Activated naive CD4-positive, alpha-beta T cell treated with anti-CD3 and anti-CD28 coated beads, Interleukin-2, amount 50 U/mL, for 24 hours (primary cell): ENCODE measurements at regions not wholly inside any gene's neighbourhood (a gene's known extent, or its start where the extent isn't known, plus 50 kb on each side); places are given as distances from the start of the nearest gene placed in this dataset.

ENCODE experiments used
- H3K27ac Mint-ChIP-seq: one replicate; pipeline ENCODE4 v1.8.0; 2021; ENCODE audit warnings: mild to moderate bottlenecking, mixed read lengths
- H3K27me3 Mint-ChIP-seq: one replicate; pipeline ENCODE4 v1.8.0; 2021; ENCODE audit warnings: mixed read lengths
- H3K36me3 Mint-ChIP-seq: one replicate; pipeline ENCODE4 v1.8.0; 2021; ENCODE audit warnings: mixed read lengths
- H3K4me1 Mint-ChIP-seq: one replicate; pipeline ENCODE4 v1.8.0; 2021; ENCODE audit warnings: mixed read lengths
- H3K4me3 Mint-ChIP-seq: one replicate; pipeline ENCODE4 v1.8.0; 2021; ENCODE audit warnings: mild to moderate bottlenecking, mixed read lengths
- H3K9me3 Mint-ChIP-seq: one replicate; pipeline ENCODE4 v1.8.0; 2021; ENCODE audit warnings: mixed read lengths

GRCh38 chr2:226211439-226211838 lies 588.2 kb downstream of the IRS1 start:
- H3K27ac Mint-ChIP-seq, result no peak overlapping the region
- H3K4me1 Mint-ChIP-seq, result peaks cover 4% of the 10 kb centered on the region
- no peak overlapping the region for H3K4me3 Mint-ChIP-seq
- no peaks in the 10 kb centered on the region for H3K36me3 Mint-ChIP-seq
- H3K9me3 Mint-ChIP-seq, result no peaks in the 10 kb centered on the region
- peaks cover 6% of the 10 kb centered on the region for H3K27me3 Mint-ChIP-seq

DNA sequence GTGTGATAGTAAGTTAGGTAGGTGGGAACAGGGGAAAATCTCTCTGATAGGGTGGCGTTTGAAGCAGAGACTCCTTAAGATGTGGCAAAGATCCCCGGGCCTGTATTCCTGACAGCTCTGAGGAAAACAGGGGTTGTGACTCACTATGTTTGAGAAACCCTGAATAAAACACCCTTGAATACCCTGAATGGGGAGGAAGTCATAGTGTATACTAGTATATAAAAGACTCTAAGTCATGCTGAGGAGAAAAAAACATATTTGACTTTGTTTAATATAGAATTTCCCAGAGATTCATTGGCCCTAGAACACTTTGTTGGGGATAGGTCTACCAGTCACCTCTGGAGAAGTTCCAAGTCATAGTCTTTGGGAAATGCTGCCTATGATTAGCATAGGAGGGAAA lies 590.9 kb downstream of the IRS1 start:
- Mint-ChIP-seq H3K9me3 (no peaks in the 10 kb centered on the region), H3K36me3 (no peaks in the 10 kb centered on the region), H3K27me3 (peaks cover 6% of the 10 kb centered on the region), H3K27ac (no peak overlapping the region), H3K4me3 (no peak overlapping the region), H3K4me1 (no peaks in the 10 kb centered on the region)

GRCh38 chr2:226207671-226208070 lies 591.9 kb downstream of the IRS1 start:
- Mint-ChIP-seq H3K27me3 (peaks cover 6% of the 10 kb centered on the region), H3K27ac (no peak overlapping the region), H3K9me3 (no peaks in the 10 kb centered on the region), H3K4me1 (no peaks in the 10 kb centered on the region), H3K36me3 (no peaks in the 10 kb centered on the region), H3K4me3 (no peak overlapping the region)

DNA sequence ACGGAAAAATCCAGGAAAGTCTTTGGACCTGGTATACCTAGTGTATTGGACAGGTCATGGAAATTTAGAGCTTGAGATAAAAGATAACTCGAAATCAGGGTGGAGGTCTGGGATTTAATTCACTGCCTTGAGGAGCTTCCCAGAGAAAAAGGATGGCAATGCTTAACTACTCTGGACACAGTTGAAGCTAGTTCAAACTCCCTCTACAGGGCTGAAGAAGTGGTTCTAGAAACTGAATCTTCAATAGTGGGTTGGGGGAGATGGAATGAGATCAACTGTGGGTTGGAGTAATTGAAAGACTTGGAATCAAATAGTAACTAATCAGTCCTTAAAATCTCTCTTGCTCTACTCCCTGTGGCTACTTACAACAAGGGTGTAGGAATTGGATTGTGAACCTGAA lies 600.1 kb downstream of the IRS1 start:
- Mint-ChIP-seq H3K4me1 (no peaks in the 10 kb centered on the region), H3K36me3 (no peaks in the 10 kb centered on the region), H3K27me3 (no peaks in the 10 kb centered on the region), H3K4me3 (no peak overlapping the region), H3K9me3 (no peaks in the 10 kb centered on the region), H3K27ac (no peak overlapping the region)

DNA sequence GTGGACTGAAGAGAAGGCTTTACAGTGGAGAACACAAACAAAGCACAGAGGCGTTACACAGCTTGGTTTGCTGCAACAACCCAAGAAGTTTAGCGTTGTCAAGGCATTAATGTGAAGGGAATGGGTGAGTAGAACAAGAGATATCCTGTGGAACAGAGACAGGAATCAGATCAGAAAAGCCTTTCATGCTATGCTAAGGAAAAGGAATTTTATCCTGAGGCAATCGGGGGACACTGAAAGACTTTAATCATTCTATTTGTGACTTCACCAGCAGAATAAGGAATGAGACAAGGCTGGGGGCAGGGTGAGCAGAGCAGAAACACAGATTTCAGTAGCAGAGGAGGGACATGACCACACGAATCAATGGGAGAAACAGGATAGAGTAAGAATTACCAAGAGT lies 600.7 kb downstream of the IRS1 start:
- Mint-ChIP-seq H3K9me3 (no peaks in the 10 kb centered on the region), H3K27ac (no peak overlapping the region), H3K27me3 (no peaks in the 10 kb centered on the region), H3K4me3 (no peak overlapping the region), H3K4me1 (no peaks in the 10 kb centered on the region), H3K36me3 (no peaks in the 10 kb centered on the region)

DNA sequence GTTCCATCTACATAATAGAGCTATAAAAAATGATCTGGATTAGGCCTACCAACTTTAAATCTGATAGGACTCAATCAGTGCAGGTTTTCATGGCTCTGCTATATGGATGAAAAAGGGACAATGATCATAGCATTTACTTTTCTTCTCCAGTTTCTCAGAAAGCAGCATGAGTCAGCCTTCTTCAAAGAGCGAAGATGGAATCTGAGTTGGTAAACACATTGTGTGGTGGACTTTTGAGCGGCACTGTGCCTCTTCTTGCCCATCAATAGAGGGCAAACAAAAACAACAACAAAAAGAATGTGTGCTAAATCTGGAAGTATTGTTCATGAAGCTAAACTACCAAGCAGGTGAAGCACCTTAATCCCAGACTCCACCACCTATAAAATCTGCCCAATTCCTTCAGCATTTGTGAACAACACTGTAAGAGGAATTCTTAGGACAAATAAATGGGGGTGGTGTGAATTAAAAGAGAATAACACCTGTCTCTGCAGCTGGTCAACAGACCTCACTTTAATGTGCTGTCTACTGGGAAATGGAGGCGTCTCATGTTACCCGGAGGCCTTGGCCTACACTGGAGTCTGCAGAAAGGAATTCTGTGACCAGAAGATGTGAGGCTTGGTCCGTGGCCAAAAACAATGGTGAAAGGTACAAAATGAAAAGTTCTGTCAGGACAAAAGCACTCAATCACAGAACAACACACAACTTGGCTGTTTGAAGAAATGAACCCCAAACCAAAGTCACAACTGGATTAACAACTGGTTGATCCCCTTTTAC lies 609.0 kb downstream of the IRS1 start:
- H3K4me3 Mint-ChIP-seq, result no peak overlapping the region
- no peaks in the 10 kb centered on the region for H3K4me1 Mint-ChIP-seq
- H3K36me3 Mint-ChIP-seq, result no peaks in the 10 kb centered on the region
- H3K27me3 Mint-ChIP-seq, result peaks cover 2% of the 10 kb centered on the region
- no peak overlapping the region for H3K27ac Mint-ChIP-seq
- H3K9me3 Mint-ChIP-seq, result no peaks in the 10 kb centered on the region

GRCh38 chr2:226189061-226189460 lies 610.6 kb downstream of the IRS1 start:
- no peaks in the 10 kb centered on the region for H3K36me3 Mint-ChIP-seq
- no peak overlapping the region for H3K4me3 Mint-ChIP-seq
- H3K9me3 Mint-ChIP-seq, result no peaks in the 10 kb centered on the region
- H3K27ac Mint-ChIP-seq, result no peak overlapping the region
- H3K27me3 Mint-ChIP-seq, result peaks cover 2% of the 10 kb centered on the region
- no peaks in the 10 kb centered on the region for H3K4me1 Mint-ChIP-seq

GRCh38 chr2:226187616-226188015 lies 612.0 kb downstream of the IRS1 start:
- no peaks in the 10 kb centered on the region for H3K36me3 Mint-ChIP-seq

GRCh38 chr2:226187156-226187555 lies 612.5 kb downstream of the IRS1 start:
- H3K27ac Mint-ChIP-seq, result no peak overlapping the region
- no peak overlapping the region for H3K4me3 Mint-ChIP-seq
- peaks cover 7% of the 10 kb centered on the region for H3K27me3 Mint-ChIP-seq
- H3K36me3 Mint-ChIP-seq, result no peaks in the 10 kb centered on the region
- no peaks in the 10 kb centered on the region for H3K9me3 Mint-ChIP-seq
- H3K4me1 Mint-ChIP-seq, result no peaks in the 10 kb centered on the region

More at GRCh38 chr2:226187616-226188015, 612.0 kb downstream of the IRS1 start:
- peaks cover 6% of the 10 kb centered on the region for H3K27me3 Mint-ChIP-seq
- H3K4me1 Mint-ChIP-seq, result no peaks in the 10 kb centered on the region
- no peak overlapping the region for H3K4me3 Mint-ChIP-seq
- H3K9me3 Mint-ChIP-seq, result no peaks in the 10 kb centered on the region
- no peak overlapping the region for H3K27ac Mint-ChIP-seq

- no peak overlapping the region for H3K27ac Mint-ChIP-seq
Observed at GRCh38 chr2:226185616-226186211, 613.9 kb downstream of the IRS1 start.

GRCh38 chr2:226184940-226185615 lies 614.5 kb downstream of the IRS1 start:
- Mint-ChIP-seq H3K4me1 (no peaks in the 10 kb centered on the region), H3K9me3 (no peaks in the 10 kb centered on the region), H3K36me3 (no peaks in the 10 kb centered on the region), H3K4me3 (no peak overlapping the region), H3K27ac (no peak overlapping the region), H3K27me3 (peaks cover 8% of the 10 kb centered on the region)

More at GRCh38 chr2:226185616-226186211, 613.9 kb downstream of the IRS1 start:
- Mint-ChIP-seq H3K4me1 (no peaks in the 10 kb centered on the region), H3K4me3 (no peak overlapping the region), H3K9me3 (no peaks in the 10 kb centered on the region), H3K36me3 (no peaks in the 10 kb centered on the region), H3K27me3 (peaks cover 8% of the 10 kb centered on the region)

DNA sequence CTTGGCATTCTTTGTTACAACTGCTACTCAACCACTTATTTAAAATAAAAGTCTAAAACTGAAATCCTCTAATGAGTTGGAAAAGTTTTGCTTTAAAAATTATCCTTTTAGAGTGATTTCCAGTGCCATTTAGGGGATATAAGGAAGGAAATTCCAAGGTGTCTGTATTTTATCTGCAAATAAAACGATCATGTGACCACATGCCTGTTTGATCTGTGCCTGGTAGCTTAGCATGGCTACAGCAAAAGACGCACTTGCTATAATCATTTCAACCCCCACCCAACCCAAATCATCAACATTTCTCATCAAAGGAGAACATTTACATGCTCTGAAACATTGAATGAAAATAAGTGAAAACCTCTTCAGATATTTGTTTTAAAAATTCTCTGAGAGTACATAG lies 615.1 kb downstream of the IRS1 start:
- Mint-ChIP-seq H3K27ac (no peak overlapping the region), H3K4me3 (no peak overlapping the region), H3K4me1 (no peaks in the 10 kb centered on the region), H3K9me3 (no peaks in the 10 kb centered on the region), H3K27me3 (peaks cover 8% of the 10 kb centered on the region), H3K36me3 (no peaks in the 10 kb centered on the region)

DNA sequence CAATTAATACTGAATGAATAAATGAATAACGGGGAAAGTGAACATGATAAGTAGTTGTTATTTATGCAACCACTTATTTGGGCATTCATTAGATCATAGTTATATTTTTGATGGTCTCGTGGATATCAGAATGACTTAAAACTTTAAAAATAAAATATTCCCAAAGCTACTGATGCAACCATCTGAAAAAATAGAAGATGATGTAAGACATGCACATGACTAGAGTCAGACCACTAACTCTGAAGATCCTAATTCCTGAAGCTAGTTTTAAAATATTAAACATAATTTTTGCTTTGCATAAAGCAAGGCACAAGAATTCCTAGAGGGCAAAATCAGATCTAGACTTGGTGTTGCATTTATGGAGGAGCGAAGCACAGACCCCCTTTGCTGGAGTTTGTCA lies 616.1 kb downstream of the IRS1 start:
- Mint-ChIP-seq H3K27me3 (peaks cover 12% of the 10 kb centered on the region), H3K4me1 (no peaks in the 10 kb centered on the region), H3K9me3 (peaks cover 7% of the 10 kb centered on the region), H3K27ac (no peak overlapping the region), H3K4me3 (no peak overlapping the region), H3K36me3 (no peaks in the 10 kb centered on the region)

GRCh38 chr2:226183033-226183432 lies 616.6 kb downstream of the IRS1 start:
- H3K36me3 Mint-ChIP-seq, result no peaks in the 10 kb centered on the region
- H3K4me1 Mint-ChIP-seq, result no peaks in the 10 kb centered on the region
- peaks cover 13% of the 10 kb centered on the region for H3K9me3 Mint-ChIP-seq
- H3K27ac Mint-ChIP-seq, result no peak overlapping the region
- H3K4me3 Mint-ChIP-seq, result no peak overlapping the region
- peaks cover 12% of the 10 kb centered on the region for H3K27me3 Mint-ChIP-seq

- peaks cover 14% of the 10 kb centered on the region for H3K9me3 Mint-ChIP-seq
- no peaks in the 10 kb centered on the region for H3K4me1 Mint-ChIP-seq
- peaks cover under 1% of the 10 kb centered on the region for H3K36me3 Mint-ChIP-seq
- H3K27me3 Mint-ChIP-seq, result peaks cover 12% of the 10 kb centered on the region
- H3K4me3 Mint-ChIP-seq, result no peak overlapping the region
- H3K27ac Mint-ChIP-seq, result no peak overlapping the region
Observed at GRCh38 chr2:226181909-226182308, 617.7 kb downstream of the IRS1 start.

GRCh38 chr2:226180281-226180884 lies 619.2 kb downstream of the IRS1 start:
- Mint-ChIP-seq H3K36me3 (peaks cover 3% of the 10 kb centered on the region), H3K4me3 (no peak overlapping the region), H3K9me3 (peaks cover 21% of the 10 kb centered on the region), H3K27me3 (peaks cover 10% of the 10 kb centered on the region), H3K4me1 (no peaks in the 10 kb centered on the region), H3K27ac (no peak overlapping the region)
